HG03139 (cell line): ENCODE measurements at regions not wholly inside any gene's neighbourhood (a gene's known extent, or its start where the extent isn't known, plus 50 kb on each side); places are given as distances from the start of the nearest gene placed in this dataset.

Experiments
- ATAC-seq: cut with Tn5 transposase; IDR thresholded peaks from one replicate; pipeline ENCODE4 v1.9.1; 2021; ENCODE audit not compliant: unreplicated experiment

DNA sequence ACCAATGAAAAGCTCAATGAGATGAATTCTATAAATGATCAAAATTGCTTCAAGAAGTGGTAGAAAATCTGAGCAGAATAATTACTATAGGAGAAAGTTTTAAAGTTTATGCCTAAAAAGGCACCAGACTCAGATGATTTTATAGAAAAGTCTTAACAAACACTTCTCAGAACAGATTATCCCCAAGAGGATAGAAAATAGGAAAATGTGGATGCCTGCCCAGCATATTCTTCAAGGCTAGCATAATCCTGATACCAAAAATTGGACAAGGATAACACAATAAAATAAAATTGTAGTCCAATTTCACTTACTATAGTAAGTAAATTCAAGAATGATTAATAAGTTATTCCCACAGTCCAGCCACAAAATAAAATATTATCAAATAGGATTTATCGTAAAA is 397.0 kb downstream of the NR2F1-AS1 start:
- no peak for ATAC-seq

DNA sequence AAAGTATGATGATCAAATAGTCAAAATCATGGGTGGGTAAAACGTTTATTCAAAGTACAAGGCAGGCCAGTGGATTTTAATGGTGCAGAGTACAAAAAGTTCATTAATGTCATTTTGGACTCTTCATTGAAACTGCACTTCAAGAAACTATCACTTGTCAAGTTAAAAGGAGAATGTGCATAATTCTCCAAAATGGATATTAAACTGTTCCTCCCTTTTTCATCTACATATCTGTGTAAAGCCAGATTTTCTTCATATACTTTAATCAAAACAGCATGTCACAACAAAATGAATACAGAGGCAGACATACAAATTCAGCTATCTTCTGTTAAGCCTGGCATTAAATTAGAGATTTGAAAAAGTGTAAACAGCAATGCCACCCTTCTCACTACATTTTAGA is 401.6 kb downstream of the NR2F1-AS1 start:
- no peak for ATAC-seq

DNA sequence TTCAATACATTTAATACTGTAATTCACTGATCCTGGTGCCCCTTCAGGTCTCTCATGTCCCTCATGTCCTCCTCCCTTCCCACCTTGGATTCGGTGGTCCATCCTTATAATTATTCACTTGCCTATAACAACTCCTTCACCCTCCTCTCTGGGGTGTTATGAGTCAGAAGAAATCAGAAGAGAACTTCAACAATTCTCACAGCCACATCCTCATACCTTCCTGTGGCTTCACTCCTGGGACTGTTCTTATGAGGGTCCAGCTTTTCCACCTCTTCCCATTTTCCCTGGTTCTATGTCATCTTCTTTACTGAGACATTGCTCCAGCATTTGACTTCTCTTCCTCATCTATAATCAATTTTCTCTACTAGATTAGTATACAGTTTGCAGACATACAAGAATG is 406.1 kb downstream of the NR2F1-AS1 start:
- ATAC-seq = no peak

DNA sequence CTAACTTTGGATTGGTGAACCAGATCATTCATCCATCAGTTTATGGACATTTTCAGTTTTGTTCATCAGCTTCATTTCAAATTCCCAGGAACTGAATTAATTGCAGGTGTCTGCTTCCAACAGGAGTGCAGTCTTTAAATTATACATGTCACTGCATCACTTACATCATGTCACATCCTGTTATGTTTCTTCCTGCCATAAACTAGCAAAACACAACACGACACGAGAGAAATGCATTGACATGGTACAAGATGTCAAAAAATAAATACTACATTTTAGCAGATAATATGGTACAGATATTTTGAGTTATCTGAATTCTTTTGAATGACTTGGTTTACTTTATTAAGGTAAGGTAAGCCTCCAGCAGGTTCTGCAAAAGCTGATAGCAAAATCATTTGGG is 415.5 kb downstream of the NR2F1-AS1 start:
- no peak for ATAC-seq

DNA sequence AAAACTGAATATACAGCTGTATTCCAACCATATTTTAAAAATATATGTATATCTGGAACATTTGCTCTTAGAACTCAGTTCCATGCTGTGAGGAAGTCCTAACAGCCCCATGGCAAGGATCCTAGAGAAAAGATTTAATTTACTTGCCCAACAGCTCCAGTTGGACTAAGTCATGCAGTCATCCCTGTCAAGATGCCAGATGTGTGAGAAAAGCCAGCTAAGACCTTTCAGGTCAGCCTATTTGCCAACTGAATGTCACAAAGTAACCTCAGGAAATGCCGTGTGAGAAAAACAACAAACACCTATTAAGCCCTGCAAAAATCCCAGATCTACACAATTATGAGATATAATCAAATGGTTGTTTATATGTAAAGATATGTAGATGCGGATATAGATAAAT is 416.3 kb downstream of the NR2F1-AS1 start:
- no peak for ATAC-seq

DNA sequence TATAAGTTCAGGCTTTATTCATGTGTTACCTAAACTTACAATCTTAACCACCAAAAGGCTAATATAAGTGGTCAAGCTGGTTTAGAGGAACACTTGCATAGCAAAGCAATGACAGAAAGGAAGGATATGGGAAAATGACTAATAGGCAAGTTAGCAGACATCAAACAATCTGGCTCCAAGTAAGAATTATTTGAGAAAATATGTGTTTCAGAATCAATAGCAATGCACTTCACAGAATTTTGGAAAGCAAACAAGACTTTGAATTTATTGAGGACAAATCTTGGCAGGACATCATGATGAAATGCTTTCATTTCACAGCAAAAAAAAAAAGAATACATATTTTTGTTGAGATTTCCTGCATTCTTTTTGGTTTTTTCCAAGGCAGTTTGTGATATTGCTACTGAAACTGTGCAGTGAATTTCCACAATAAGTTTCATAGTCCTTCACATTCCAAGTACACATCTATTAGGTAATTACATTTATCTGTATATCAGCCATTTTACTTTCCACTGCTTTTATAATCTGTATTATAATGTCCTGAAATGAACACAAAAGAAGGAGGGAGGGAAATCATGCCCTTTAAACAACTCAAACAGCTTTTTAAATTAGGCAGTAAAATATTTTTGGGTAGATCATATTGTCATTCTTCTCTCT is 417.9 kb downstream of the NR2F1-AS1 start:
- no peak for ATAC-seq

DNA sequence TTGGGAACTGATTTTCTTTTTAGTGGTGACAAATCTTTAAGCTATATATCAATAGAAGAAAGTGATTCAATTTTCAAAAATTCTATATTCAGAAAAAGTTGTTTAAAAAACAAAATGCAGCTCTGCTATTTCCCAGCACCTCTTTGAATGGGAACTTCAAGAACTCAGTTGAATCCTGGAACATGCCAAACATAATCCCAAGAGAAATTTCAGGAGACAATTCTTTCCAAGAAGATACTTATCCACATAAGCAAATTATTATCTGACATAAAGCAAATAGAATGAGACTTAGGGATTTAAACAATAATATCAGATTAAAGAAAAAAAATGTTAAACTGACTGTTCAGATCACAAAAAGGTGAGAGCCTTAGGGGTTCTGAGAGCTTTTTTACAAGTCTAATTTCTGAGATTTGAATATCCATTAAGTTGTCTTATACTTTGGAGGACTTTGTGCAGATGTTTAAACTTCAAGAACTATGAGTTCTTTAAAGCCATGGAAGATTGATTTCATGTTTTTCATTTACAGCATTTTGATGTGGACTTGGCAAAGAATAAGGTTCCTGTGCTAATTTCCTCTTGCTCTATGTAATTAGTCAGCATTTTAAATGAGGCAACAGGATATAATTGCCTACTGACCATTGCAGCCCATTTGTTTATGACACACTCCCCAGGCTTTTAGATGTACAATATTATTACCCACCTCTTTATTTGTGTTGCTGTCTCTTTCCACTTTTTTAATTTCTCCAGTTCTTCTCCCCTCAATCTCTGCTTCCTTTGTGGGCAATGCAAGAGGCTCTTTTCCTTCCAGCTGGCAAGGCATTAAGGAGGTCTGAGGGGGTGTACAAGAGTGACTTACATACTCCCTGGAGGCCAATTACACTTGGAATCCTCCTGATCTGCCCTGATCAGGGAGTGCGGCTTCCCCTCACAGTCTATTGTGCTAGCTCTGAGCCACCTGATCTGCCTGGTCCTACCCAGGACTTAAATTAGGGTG is 419.1 kb downstream of the NR2F1-AS1 start:
- ATAC-seq = no peak

DNA sequence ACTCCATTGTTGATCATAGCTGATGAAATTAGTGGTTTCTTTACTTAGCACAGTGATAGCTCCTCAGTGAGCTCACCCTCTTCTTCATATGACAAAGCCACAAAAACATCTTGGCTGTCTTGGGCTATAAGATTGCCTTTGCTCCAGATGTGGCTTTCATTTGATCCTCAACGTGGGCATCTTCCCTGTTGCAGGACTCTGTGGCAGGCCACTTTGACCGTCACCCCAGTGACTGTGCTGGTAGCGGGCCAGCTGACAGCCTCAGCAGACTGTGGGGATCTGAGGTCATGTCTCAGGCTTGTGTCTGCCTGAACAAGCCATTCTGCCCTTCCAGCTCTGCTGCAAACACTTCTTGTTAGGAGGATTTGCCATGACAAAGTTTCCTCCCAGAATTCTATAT is 422.2 kb downstream of the NR2F1-AS1 start:
- ATAC-seq = no peak

DNA sequence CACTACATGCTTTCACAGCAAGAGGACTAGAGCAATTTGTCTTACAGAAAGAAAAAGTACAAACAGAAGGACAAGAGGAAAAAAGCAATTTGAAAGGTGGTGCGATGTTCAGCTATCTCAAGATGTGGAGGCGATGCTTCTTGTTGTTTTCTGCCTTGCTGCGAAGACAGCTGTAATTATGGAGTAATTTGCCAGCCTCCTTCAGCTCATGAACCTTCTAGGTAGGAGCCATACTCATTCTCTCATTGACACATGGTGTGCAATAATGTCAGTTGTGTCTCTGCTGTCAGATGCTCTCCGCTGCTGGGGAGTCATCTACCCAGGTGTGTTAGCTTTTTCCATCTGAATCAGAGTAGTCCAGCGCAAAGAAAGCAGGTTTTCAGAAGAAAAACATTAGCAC is 424.5 kb downstream of the NR2F1-AS1 start:
- no peak for ATAC-seq

DNA sequence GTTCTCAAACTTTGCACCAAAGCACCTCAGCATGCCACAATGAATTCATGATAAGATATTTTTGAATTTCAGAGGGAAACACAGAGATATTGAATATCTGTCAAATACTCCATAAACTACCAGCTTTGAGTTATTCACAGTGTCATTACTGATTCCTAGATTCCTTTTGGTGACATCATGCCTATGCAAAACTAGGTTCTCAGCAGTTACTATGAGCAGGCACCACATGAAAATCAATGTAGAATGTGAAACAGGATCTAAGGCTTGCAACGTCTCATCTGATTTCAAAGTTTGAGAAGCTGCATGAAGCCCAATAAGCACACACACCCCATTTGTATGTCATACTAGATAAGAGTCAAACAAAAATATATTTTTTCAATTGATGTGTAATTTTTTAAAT is 426.5 kb downstream of the NR2F1-AS1 start:
- ATAC-seq = no peak

DNA sequence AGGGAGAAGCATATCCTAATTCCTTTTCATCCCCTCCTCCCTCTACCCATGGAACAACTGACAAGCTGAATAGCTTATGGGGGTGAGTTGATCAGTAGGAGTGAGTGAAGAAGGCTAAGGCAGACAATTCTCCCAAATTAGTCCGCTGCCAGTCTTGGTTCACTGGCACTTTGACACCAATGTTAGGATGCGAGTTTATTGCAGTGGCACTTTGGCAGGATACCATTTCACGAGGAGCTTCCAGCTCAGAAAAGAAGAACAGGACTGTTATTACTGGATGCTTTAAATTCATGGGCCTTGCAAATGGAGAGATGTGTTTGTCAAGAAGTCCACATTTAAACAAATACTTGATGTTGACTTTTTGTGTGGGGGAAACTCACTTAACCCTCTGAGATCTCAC is 427.6 kb downstream of the NR2F1-AS1 start:
- ATAC-seq = no peak

DNA sequence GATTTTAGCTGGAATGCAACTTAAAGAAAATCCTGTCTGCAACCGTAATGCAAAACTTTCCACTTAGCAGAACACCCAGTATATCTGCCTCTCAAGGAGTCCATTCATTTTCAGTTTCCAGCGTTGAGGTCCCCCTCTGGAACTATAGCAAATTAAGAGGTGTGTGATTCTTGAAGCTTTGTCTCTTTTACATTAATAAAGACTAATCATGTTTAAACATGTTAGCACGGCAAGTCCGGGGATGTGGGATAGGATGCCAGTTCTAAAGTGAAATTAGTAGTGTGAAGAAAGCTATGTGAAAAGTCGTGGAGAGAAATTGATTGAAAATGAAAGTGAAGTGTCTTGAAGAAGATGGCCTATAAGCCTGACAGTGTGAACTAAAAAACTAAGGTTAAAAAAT is 429.1 kb downstream of the NR2F1-AS1 start:
- ATAC-seq = no peak

DNA sequence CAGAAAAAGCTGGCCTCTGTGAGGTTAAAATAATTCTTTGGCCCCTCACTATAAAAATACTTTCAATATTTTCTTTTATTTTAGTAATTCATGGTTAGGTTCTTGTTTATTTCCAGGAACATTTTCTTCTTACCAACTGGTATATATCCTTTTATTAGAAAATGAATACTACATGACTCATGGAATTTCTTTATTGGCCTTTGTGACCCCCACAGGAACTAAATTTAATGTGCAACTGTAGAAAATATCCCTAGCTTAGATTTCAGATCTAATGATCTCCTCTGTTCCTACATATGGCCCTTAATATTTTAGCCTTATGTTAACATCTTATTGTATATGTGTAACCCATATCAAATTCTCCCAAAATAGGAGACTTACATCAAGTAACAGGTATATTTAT is 429.9 kb downstream of the NR2F1-AS1 start:
- ATAC-seq = no peak

DNA sequence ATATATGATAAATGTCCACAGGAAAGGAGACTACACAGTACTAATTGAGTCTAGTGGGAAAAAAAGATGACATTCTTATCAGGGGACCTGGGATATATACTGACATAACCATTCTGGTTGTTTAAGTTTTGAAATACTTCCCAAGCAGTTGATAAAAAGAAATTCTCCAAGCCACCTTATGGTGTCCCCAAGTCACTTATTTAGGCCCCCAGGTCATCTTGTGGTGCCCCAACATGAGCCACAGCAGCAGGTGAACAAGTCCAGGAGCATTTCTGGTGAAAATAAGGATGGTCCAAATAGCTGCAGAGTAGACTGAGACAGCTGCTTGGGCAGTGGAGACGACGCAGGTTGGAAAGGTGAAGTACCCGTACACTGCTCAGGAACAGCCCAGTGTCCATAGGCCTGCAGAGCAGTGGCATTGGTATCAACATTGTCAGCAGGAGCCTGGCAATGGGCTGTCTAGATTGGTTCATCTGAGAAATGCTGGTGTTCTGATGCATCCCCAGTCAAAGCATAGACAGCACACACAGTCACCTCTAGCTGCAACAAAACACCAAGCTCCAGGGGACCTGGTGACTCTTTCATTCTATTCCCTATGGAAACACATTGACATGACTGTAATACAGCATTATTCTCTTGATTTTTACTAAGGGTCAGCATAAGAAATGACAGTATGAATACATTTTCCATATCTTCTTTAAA is 430.6 kb downstream of the NR2F1-AS1 start:
- ATAC-seq = no peak

DNA sequence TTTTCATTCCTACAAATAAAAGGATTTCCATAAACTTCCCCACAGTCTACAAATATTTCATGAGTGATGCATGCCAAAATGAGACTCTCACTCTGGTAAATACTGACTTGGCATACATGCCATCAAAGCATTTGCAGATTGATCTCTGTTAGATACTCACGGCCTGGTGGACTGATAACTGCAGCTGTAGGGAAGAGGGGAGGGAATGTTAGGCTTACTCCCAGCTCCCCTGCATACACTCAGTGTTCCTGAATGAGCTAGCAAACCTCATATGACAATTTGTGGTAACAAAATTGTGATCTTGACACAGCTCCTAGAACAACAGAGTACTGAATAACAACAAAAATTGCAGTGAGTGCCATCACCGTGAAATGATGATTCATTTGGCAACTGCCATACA is 435.3 kb downstream of the NR2F1-AS1 start:
- no peak for ATAC-seq

DNA sequence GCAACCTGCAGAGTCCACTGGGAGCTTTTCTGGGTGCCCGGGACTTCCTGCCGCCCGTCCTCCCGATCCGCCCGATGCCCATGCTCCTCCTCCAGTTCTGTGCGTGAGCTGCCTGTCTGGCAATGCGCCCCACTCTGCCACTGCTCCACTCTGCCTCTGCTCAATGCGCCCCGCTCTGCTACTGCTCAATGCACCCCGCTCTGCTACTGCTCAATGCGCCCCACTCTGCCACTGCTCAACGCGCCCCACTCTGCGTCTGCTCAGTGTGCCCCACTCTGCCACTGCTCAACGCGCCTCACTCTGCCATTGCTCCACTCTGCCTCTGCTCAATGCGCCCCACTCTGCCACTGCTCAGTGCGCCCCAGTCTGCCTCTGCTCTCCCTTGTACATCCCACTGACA is 436.0 kb downstream of the NR2F1-AS1 start:
- ATAC-seq = no peak

DNA sequence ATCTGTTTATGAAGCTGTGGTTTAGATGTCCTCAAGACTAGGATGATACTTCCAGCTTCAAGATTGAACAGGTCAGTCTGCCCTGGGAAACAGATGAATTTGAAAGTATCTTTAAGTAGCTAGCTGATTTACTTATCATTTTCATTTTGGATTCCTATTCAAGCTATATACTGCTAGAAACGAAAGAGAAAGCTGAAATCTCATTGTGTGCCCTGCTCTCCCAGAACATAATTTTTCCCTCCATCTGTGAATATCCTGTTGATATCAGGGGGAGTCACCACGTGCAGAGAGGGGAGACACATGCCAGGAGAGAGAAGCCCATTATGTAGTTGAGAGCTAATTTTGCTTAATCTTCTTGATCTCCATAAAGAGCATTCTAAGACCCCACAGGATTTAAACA is 439.1 kb downstream of the NR2F1-AS1 start:
- no peak for ATAC-seq

DNA sequence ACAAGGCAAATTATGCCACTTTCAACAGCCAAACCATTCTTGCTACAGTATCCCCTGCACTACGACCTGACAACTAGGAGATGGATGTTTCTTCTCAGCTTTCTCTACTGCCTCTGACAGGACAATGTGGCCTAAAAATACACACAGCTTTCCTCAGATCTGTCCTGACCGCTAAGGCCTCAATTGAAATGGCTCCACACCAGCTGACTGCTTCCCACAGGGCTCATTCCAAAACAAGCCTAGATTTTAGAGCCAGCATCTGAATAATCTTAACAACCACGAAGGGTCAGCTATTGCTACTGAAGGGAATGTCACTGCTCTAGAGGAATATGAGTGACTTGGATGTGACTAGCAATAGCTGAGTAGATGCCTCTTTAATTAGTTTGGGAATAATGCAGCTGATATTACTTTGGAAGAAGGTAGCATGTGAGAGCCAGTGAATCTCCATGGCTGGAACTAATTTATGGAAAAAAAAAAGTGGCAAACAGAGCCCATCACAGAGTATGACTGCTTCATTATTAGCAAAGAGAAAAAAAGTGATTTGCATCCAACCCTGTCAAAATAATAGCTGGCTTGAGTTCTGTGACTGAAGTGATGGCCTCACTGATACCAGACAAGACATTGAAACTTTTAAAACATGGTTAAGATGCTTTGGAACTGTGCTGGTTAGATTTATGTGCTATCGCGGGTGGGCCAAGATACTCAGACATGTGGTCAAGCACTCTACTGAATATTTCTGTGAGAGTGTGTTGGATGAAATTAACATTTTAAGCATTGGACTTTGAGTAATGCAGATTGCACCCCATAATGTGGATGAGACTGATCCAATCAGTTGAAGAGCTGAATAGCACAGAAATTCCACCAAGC is 450.2 kb downstream of the NR2F1-AS1 start:
- no peak for ATAC-seq

DNA sequence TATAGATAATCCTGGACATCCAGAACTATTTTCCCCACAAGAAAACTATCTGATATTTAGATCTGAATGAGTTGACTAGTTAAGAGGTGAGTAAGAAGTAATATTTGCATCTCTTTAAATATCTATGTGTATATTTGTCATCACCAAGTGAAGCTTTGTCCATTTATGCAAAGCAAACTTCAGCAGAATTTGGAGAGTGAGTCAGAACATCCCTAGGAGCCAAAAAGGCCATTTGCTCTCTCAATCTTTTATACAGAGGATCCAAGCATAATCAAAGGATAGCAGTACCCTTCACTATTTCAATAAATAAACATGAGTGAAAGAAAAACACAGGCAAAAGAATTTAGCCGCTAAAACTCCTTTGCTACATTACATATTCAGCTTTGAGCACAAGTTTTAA is 454.4 kb downstream of the NR2F1-AS1 start:
- no peak for ATAC-seq

DNA sequence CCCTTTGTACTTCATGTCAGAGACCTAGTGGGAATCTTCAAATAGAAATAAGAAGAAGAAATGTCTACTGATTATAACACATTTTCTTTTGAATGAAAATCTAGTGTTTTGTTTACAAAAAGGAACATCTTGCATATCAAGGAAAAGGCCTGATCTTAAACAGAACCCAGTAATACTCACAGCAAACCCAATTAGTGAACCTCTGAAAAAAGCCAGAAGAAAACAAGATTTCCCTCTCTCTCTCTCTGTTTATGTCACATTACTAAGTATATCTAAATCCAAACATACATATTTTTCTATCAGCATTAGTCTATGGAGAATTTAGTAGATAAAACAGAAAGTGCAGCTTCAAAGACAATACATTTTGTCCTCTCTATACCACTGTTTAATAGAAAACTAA is 457.9 kb downstream of the NR2F1-AS1 start:
- no peak for ATAC-seq

DNA sequence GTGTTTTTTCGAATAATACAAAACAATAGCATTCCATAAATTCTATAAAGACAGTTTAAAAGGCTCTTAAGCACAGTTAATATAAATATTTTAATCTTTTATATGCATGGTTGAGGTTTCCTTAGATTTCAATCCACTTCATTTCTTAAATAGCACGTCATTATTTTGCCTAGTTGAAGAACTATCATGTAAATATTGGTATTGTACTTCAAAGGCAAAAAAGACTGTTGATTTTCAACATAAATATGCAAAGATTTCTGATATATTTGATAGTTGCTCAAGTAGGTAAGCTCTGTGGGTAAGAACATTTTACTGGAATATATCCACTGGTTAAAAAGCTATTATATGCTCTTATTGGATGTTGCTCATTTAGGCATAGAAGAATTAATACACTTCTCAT is 458.6 kb downstream of the NR2F1-AS1 start:
- no peak for ATAC-seq
